ENCODE measurements at regions not wholly inside any gene's neighbourhood (a gene's known extent, or its start where the extent isn't known, plus 50 kb on each side); places are given as distances from the start of the nearest gene placed in this dataset.

DNA sequence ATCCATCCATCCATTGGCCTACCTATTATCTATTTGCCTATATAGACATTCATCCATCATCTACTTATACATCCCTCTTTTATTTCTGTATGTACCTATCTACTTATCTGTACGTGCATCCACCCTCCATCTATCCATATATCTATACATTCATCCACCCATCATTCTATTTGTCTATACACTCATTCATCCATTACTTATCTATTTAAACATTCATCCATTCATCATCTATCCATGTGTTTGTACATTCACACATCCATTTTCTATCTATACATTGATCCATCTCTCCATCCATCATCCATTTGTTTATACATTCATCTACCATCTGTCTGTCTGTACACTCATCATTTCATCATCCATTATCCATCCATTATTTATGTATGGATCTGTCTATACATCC is 365.7 kb upstream of the RBFOX1 start:
- no peaks in the 10 kb centered on the region for H3K4me1 ChIP-seq (ENCODE audit: control insufficient read depth in 1 of 2, low read depth in 2 of 2)
- no peaks in the 10 kb centered on the region for H3K36me3 ChIP-seq
- H3K27ac ChIP-seq = no peak overlapping the region
- TF ChIP-seq, protein P1, sequence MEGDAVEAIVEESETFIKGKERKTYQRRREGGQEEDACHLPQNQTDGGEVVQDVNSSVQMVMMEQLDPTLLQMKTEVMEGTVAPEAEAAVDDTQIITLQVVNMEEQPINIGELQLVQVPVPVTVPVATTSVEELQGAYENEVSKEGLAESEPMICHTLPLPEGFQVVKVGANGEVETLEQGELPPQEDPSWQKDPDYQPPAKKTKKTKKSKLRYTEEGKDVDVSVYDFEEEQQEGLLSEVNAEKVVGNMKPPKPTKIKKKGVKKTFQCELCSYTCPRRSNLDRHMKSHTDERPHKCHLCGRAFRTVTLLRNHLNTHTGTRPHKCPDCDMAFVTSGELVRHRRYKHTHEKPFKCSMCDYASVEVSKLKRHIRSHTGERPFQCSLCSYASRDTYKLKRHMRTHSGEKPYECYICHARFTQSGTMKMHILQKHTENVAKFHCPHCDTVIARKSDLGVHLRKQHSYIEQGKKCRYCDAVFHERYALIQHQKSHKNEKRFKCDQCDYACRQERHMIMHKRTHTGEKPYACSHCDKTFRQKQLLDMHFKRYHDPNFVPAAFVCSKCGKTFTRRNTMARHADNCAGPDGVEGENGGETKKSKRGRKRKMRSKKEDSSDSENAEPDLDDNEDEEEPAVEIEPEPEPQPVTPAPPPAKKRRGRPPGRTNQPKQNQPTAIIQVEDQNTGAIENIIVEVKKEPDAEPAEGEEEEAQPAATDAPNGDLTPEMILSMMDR (IDR thresholded peaks at IDR 0.05) = no peak
- DNase-seq (ENCODE audit: low spot score) = no peak
- no peak for ATAC-seq (ENCODE audit: insufficient number of reproducible peaks, low FRiP score, low read depth)
- H3K27me3 ChIP-seq (replicated peaks; ENCODE audit: insufficient read depth) = no peaks in the 10 kb centered on the region
- no peaks in the 10 kb centered on the region for H3K9me3 ChIP-seq
- no peak overlapping the region for H3K4me3 ChIP-seq

DNA sequence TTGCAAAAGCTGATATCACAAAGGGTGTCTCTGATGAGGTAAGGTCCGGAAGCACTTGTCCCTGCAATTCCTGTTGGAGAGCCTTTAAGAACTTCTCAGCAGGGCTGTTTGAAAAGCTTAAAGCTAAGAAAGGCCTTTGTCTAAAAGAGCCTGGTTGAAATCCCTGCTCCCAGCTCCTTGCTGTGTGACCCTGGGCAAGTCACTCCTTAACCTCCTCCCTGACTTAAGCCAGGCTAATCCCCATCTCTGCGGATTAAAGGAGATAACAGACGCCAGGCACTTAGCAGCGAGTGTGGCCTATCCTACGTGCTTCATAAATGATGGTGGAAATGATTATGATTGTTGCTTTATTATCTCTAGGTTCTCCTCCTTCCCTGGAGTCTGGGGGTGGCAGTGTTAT is 368.0 kb upstream of the RBFOX1 start:
- DNase-seq (ENCODE audit: low spot score) (no peak), ATAC-seq (ENCODE audit: insufficient number of reproducible peaks, low FRiP score, low read depth) (no peak)
- no peak overlapping the region for H3K27ac ChIP-seq
- no peak overlapping the region for H3K4me3 ChIP-seq
- TF ChIP-seq, protein P1 (IDR thresholded peaks at IDR 0.05) = no peak
- no peaks in the 10 kb centered on the region for H3K36me3 ChIP-seq
- H3K4me1 ChIP-seq (ENCODE audit: control insufficient read depth in 1 of 2, low read depth in 2 of 2) = no peaks in the 10 kb centered on the region
- no peaks in the 10 kb centered on the region for H3K27me3 ChIP-seq (replicated peaks; ENCODE audit: insufficient read depth)
- H3K9me3 ChIP-seq = no peaks in the 10 kb centered on the region

DNA sequence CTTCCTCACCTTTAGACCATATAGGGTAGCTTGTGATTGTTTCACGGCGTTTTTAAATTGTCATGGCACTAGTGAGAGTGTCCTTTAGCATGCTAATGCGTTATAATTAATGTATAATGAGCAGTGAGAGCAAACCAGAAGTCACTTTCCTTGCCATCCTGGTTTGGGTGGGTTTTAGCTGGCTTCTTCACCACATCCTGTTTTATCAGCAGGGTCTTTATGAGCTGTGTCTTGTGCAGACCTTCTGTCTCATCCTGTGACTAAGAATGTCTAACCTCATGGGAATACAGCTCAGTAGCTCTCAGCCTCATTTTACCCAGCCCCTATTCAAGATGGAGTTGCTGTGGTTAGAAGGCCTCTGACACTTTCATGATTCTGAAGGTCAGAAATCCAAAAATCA is 370.9 kb upstream of the RBFOX1 start:
- Histone ChIP-seq H3K9me3 (no peaks in the 10 kb centered on the region), H3K4me3 (no peak overlapping the region), H3K36me3 (no peaks in the 10 kb centered on the region), H3K27me3 (replicated peaks; ENCODE audit: insufficient read depth) (no peaks in the 10 kb centered on the region), H3K27ac (no peak overlapping the region), H3K4me1 (ENCODE audit: control insufficient read depth in 1 of 2, low read depth in 2 of 2) (no peaks in the 10 kb centered on the region)
- TF ChIP-seq, protein P1 (IDR thresholded peaks at IDR 0.05) = no peak
- ATAC-seq (ENCODE audit: insufficient number of reproducible peaks, low FRiP score, low read depth) (no peak), DNase-seq (ENCODE audit: low spot score) (no peak)

DNA sequence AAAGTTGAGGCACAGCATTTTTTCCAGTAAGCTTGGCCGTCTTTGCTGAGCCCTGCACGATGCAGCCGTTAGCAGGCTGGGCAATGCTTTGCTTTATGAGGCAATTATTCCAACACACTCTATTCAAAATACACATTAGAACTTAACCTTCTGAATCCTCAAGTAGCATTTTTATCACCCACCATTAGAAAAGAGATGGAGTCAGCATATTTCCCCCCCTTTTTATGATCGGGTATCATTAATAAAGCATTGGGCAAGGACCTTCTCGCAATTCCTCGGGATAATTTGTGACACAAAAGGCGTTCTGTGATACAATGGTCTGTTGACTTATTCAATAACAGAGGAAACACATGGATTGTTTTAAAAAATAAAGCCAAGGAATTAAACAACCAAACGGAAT is 374.5 kb upstream of the RBFOX1 start:
- no peak for ATAC-seq (ENCODE audit: insufficient number of reproducible peaks, low FRiP score, low read depth)

DNA sequence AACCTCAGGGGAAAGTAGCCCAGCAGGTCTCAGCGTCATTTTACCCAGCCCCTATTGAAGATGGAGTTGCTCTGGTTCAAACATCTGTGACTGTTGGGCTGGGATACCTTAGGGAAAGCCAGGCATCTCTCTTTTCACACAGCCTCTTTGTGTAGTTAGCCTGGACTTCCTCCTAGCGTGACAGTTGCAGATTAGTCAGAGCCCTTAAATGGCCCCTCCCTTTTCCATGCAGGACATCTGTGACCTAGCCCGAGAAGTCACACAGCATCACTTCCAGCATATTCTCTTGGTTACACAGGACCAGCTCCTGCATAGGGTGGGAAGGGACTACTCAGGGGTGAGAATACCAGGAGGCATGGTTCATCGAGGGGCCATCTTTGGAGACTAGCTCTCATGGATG is 375.0 kb upstream of the RBFOX1 start:
- ATAC-seq (ENCODE audit: insufficient number of reproducible peaks, low FRiP score, low read depth) (no peak), DNase-seq (ENCODE audit: low spot score) (no peak)
- no peaks in the 10 kb centered on the region for H3K4me1 ChIP-seq (ENCODE audit: control insufficient read depth in 1 of 2, low read depth in 2 of 2)
- H3K36me3 ChIP-seq = no peaks in the 10 kb centered on the region
- no peak overlapping the region for H3K4me3 ChIP-seq
- no peak overlapping the region for H3K27ac ChIP-seq
- H3K9me3 ChIP-seq = no peaks in the 10 kb centered on the region
- no peaks in the 10 kb centered on the region for H3K27me3 ChIP-seq (replicated peaks; ENCODE audit: insufficient read depth)
- TF ChIP-seq, protein P1 (IDR thresholded peaks at IDR 0.05) = no peak

More for the DNA sequence above, 374.5 kb upstream of the RBFOX1 start:
- Histone ChIP-seq H3K27me3 (replicated peaks; ENCODE audit: insufficient read depth) (no peaks in the 10 kb centered on the region), H3K27ac (no peak overlapping the region), H3K9me3 (no peaks in the 10 kb centered on the region), H3K4me3 (no peak overlapping the region), H3K4me1 (ENCODE audit: control insufficient read depth in 1 of 2, low read depth in 2 of 2) (no peaks in the 10 kb centered on the region), H3K36me3 (no peaks in the 10 kb centered on the region)
- DNase-seq (ENCODE audit: low spot score) = no peak
- TF ChIP-seq, protein P1 (IDR thresholded peaks at IDR 0.05) = no peak

All from thoracic aorta (tissue), 2 donors.